HEK293T (cell line): ENCODE measurements at regions not wholly inside any gene's neighbourhood (a gene's known extent, or its start where the extent isn't known, plus 50 kb on each side); places are given as distances from the start of the nearest gene placed in this dataset.

ENCODE experiments used
- CTCF ChIA-PET: fragments of 350-600 bp; formaldehyde crosslinking; extraction: SDS; loops from one replicate; lab custom pipeline; 2021; ENCODE audit warnings: antibody characterized with exemption, inconsistent platforms; lab: Yijun Ruan, JAX
- POLR2A ChIA-PET: fragments of 350-600 bp; formaldehyde crosslinking; extraction: SDS; loops from one replicate; lab custom pipeline; 2020; ENCODE audit warnings: antibody characterized with exemption, inconsistent platforms; lab: Yijun Ruan, JAX
- DNase-seq: peaks from one replicate; pipeline ENCODE4 v3.0.0; 2012; ENCODE audit warnings: mixed read lengths; ENCODE audit errors: extremely low spot score
- ARNT ChIP-seq: fragments of 450-650 bp; IDR thresholded peaks from 2 replicates; pipeline ENCODE4 v1.6.1; 2017; ENCODE audit warnings: mild to moderate bottlenecking
- BHLHE40 ChIP-seq: fragments of 450-650 bp; IDR thresholded peaks from 2 replicates; pipeline ENCODE4 v1.6.1; 2016; ENCODE audit warnings: mild to moderate bottlenecking, moderate library complexity, borderline replicate concordance
- CTBP1 ChIP-seq: fragments of 450-650 bp; IDR thresholded peaks from 2 replicates; pipeline ENCODE4 v1.6.1; 2016; ENCODE audit warnings: borderline replicate concordance
- ELF4 ChIP-seq: fragments of 450-650 bp; IDR thresholded peaks from 2 replicates; pipeline ENCODE4 v1.6.1; 2017; ENCODE audit warnings: antibody characterized with exemption
- FOXA1 ChIP-seq: fragments of 450-650 bp; IDR thresholded peaks from 2 replicates; pipeline ENCODE4 v1.6.1; 2016; ENCODE audit warnings: mild to moderate bottlenecking
- FOXK2 ChIP-seq: fragments of 450-650 bp; IDR thresholded peaks from 2 replicates; pipeline ENCODE4 v1.6.1; 2016; ENCODE audit warnings: mild to moderate bottlenecking
- FOXM1 ChIP-seq: fragments of 450-650 bp; IDR thresholded peaks from 2 replicates; pipeline ENCODE4 v1.6.1; 2017; ENCODE audit warnings: mild to moderate bottlenecking, borderline replicate concordance
- HDGF ChIP-seq: fragments of 450-650 bp; IDR thresholded peaks from 2 replicates; pipeline ENCODE4 v1.6.1; 2017; ENCODE audit warnings: antibody characterized with exemption, borderline replicate concordance
- L3MBTL2 ChIP-seq: fragments of 450-650 bp; conservative IDR thresholded peaks from 2 replicates; pipeline ENCODE4 v1.6.1; 2016; ENCODE audit warnings: mild to moderate bottlenecking
- LEF1 ChIP-seq: fragments of 450-650 bp; IDR thresholded peaks from 2 replicates; pipeline ENCODE4 v1.6.1; 2017; ENCODE audit warnings: mild to moderate bottlenecking, borderline replicate concordance
- NFRKB ChIP-seq: fragments of 450-650 bp; IDR thresholded peaks from 2 replicates; pipeline ENCODE4 v1.6.1; 2016; ENCODE audit warnings: mild to moderate bottlenecking, moderate library complexity
- SP1 ChIP-seq: fragments of 450-650 bp; IDR thresholded peaks from 2 replicates; pipeline ENCODE4 v1.6.1; 2017
- SUZ12 ChIP-seq: fragments of 450-650 bp; IDR thresholded peaks from 2 replicates; pipeline ENCODE4 v1.6.1; 2016; ENCODE audit warnings: mild to moderate bottlenecking
- TARDBP ChIP-seq: fragments of 450-650 bp; IDR thresholded peaks from 2 replicates; pipeline ENCODE4 v1.6.1; 2016
- ZNF384 ChIP-seq: fragments of 450-650 bp; IDR thresholded peaks from 2 replicates; pipeline ENCODE4 v1.6.1; 2016
- TF ChIP-seq, protein P1 (sequence below): fragments of 450-650 bp; IDR thresholded peaks from 2 replicates; pipeline ENCODE4 v1.6.1; 2016

DNA sequence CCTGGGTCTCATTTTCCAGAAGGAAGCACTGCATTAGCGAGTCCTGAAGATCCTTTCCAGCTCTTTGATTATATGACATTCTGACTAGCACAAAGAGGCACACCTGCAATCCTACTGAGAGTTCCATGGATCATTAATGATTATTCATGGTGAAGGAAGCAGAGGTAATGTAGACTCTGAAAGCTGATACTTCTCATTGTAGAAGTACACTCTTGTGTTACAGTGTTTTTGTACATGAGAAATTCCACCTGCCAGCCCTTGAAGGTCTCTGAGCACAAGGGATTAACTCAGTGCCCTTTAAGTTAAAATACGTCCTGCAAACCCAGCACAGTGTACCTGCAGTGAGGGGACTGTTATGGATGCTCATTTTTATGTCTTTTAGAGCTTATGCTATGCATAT lies 558.8 kb upstream of the FBXO33 start:
- no peak for TF ChIP-seq FOXA1
- no peak for TF ChIP-seq TARDBP
- no peak for TF ChIP-seq ELF4
- TF ChIP-seq HDGF = no peak
- TF ChIP-seq ARNT = no peak
- no peak for TF ChIP-seq CTBP1
- TF ChIP-seq SP1 = no peak
- no peak for TF ChIP-seq FOXM1
- TF ChIP-seq SUZ12 = no peak
- no peak for TF ChIP-seq FOXK2
- no peak for TF ChIP-seq ZNF384
- no peak for DNase-seq
- POLR2A ChIA-PET = no interaction called here
- CTCF ChIA-PET = no interaction called here

DNA sequence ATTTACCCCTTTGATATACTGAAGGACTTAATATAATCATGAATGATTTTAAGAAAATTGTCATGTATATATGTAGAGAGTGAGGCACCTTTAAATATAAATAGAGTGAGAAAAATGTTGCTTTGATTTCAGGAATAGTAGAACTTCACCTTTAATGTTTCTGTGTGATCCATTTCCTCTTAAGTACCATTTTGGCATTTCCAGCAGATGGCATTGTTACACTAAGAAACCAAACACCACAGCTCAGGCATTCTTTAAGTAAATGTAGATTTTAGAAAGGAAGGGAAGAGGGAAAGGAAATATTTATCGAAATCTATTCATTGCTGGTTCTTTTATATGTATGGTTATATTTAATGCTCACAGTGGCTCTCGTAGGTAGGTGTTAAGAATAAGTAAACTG lies 556.7 kb upstream of the FBXO33 start:
- TF ChIP-seq LEF1 = no peak
- no peak for TF ChIP-seq TARDBP
- no peak for TF ChIP-seq HDGF
- TF ChIP-seq ZNF384 = no peak
- no peak for TF ChIP-seq ELF4
- no peak for TF ChIP-seq SP1
- no peak for TF ChIP-seq FOXM1
- TF ChIP-seq FOXK2 = no peak
- TF ChIP-seq ARNT = no peak
- TF ChIP-seq BHLHE40 = no peak
- no peak for TF ChIP-seq L3MBTL2
- TF ChIP-seq, protein P1, sequence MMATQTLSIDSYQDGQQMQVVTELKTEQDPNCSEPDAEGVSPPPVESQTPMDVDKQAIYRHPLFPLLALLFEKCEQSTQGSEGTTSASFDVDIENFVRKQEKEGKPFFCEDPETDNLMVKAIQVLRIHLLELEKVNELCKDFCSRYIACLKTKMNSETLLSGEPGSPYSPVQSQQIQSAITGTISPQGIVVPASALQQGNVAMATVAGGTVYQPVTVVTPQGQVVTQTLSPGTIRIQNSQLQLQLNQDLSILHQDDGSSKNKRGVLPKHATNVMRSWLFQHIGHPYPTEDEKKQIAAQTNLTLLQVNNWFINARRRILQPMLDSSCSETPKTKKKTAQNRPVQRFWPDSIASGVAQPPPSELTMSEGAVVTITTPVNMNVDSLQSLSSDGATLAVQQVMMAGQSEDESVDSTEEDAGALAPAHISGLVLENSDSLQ = no peak
- no peak for TF ChIP-seq NFRKB
- no peak for TF ChIP-seq SUZ12
- no peak for TF ChIP-seq CTBP1
- TF ChIP-seq FOXA1 = no peak

DNA sequence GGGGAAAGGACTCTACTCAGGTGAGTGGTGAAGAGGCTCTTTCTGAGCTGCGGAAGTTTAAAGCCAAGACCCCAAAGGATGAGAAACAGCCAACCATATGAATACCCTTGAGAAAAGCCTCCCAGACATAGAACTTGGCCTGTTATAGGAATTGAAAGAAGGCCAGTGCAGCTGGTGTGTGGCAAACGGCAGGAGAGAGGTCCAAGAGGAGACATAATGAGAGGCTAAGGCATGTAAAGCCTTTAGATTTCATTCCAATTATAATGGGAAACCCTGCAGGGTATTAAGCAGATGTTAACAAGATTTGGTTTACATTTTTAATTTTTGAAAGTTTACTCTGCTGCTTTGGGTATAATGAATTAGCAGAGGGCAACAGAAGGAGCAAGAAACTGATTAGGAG lies 552.1 kb upstream of the FBXO33 start:
- TF ChIP-seq ELF4 (no peak), LEF1 (no peak), NFRKB (no peak), SP1 (no peak), CTBP1 (no peak)
- TF ChIP-seq, protein P1 = no peak
- CTCF ChIA-PET = no interaction called here
- POLR2A ChIA-PET = interaction anchor here (0.6 kb wide), 1 partner anchor 65 kb away, joined by 3 read pairs; no protein-coding TSS in a partner anchor

More for the DNA sequence above, 556.7 kb upstream of the FBXO33 start:
- ChIA-PET POLR2A (no interaction called here), CTCF (interaction anchor here (0.6 kb wide), 1 partner anchor 309 kb away, joined by 3 read pairs; no protein-coding TSS in a partner anchor)
- DNase-seq = peak; percentile 7

DNA sequence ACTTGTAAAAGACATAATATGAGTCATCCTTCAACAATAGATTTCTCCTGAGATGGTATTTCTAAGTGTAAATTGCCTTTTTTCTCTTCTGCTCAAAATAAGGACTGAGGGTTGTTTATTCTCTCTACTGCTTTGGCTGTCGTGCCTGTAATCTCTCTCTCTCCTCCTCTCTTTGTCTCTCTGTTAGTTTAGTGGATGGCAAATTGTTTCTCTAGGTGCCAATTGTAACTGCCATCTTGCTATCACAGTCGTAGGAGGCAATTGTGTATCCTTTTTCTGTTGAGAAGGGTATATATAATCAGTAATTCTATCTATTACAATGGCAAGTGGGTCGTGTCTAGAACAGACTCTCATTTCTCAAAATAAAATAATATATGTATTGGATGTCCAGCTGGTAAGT lies 545.0 kb upstream of the FBXO33 start:
- CTCF ChIA-PET = no interaction called here
- no peak for DNase-seq
- POLR2A ChIA-PET = no interaction called here
- TF ChIP-seq FOXM1 = no peak
- TF ChIP-seq L3MBTL2 = no peak
- no peak for TF ChIP-seq ZNF384
- no peak for TF ChIP-seq LEF1
- no peak for TF ChIP-seq ELF4
- no peak for TF ChIP-seq BHLHE40
- no peak for TF ChIP-seq SUZ12
- TF ChIP-seq TARDBP = no peak
- no peak for TF ChIP-seq NFRKB
- TF ChIP-seq ARNT = no peak
- TF ChIP-seq HDGF = no peak
- TF ChIP-seq FOXK2 = no peak
- TF ChIP-seq, protein P1 = no peak
- no peak for TF ChIP-seq CTBP1
- TF ChIP-seq SP1 = no peak
- TF ChIP-seq FOXA1 = no peak

More for the DNA sequence above, 552.1 kb upstream of the FBXO33 start:
- DNase-seq = no peak

DNA sequence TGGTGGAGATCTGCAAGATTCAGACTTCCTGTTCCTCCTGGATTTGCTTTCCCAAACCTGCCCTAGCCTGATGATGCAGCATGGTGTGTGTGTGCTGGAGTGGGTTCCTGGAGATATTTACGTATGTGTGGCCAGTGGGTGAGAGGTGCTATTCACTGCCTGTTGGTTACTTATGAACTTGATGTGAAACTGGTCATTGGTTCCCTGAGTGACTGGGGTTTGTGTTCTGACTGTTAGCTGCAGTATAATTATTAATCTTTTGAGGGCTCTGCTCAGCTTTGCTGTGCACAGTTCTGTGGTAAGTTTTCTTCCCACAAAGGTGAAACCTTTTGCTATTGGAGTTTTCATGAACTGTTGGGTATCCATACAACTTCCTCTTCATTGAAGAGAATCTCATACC lies 541.8 kb upstream of the FBXO33 start:
- no peak for TF ChIP-seq ZNF384
- TF ChIP-seq ARNT = no peak
- TF ChIP-seq CTBP1 = no peak
- no peak for TF ChIP-seq FOXK2
- no peak for TF ChIP-seq BHLHE40
- no peak for TF ChIP-seq ELF4
- DNase-seq = no peak
- CTCF ChIA-PET = no interaction called here
- POLR2A ChIA-PET = no interaction called here

DNA sequence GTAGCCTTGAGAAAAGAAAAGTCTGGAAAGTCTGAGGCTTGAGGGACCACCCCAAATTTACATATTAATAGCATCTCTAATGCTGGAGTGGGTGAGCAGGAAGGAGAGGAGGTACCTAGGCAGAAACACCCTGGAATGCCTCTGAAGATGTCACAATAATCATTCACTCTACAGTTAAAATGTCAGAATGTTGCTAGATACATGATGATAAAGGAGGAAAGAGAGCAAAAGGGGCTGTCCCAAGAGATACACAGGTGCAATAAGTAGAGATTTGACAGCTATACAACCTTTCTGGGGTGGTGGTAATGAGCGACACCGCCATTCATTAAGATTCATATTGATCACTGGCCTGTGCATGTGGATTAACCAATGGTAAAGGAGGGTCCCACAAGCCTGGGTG lies 540.5 kb upstream of the FBXO33 start:
- TF ChIP-seq BHLHE40 (no peak), L3MBTL2 (no peak), FOXM1 (no peak), ZNF384 (no peak), CTBP1 (no peak), NFRKB (no peak)
- ChIA-PET CTCF (no interaction called here), POLR2A (no interaction called here)
- no peak for DNase-seq

DNA sequence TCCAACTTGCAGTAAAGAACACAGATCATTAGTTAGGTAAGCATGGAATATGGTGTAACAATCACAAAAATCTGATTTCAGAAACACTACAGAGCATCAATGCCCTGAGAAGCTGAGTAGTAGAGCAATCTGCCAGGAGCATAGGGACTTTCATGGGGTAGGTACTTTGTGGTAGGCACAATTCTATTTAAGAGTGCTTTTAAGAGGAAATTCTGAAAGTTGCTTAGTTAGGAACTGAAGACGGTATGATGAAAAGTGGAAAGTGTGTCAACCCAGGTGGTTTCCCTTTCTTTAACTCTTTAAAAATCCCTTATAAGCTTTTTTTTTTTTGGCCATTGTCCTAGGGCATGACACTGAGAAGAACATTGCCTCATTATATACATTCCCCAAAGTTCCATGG lies 535.7 kb upstream of the FBXO33 start:
- TF ChIP-seq FOXM1 = no peak
- no peak for TF ChIP-seq HDGF
- no peak for TF ChIP-seq CTBP1
- TF ChIP-seq LEF1 = no peak
- no peak for TF ChIP-seq SUZ12
- no peak for TF ChIP-seq NFRKB
- TF ChIP-seq FOXK2 = no peak
- TF ChIP-seq BHLHE40 = no peak
- TF ChIP-seq ARNT = no peak
- TF ChIP-seq ZNF384 = no peak
- TF ChIP-seq SP1 = no peak
- no peak for TF ChIP-seq L3MBTL2
- TF ChIP-seq TARDBP = no peak
- TF ChIP-seq, protein P1 = no peak
- no peak for TF ChIP-seq FOXA1
- ChIA-PET CTCF (no interaction called here), POLR2A (no interaction called here)
- no peak for DNase-seq
